Stomach (tissue), 8 donors: ENCODE measurements at regions not wholly inside any gene's neighbourhood (a gene's known extent, or its start where the extent isn't known, plus 50 kb on each side); places are given as distances from the start of the nearest gene placed in this dataset.

Source experiments
- DNase-seq, 2 donors: peaks; one replicate each; pipeline versions ENCODE4 v3.0.0 to v3.0.0-alpha.2; 2013 to 2019
- H3K27ac ChIP-seq, 5 donors: fragments of 200-600 bp in 4 of 5; sonication (generic) in 4 of 5; one replicate each; pipeline ENCODE4 v1.5.1; 2013 to 2019; ENCODE audit warnings: mild to moderate bottlenecking in 1 of 5, moderate library complexity in 1 of 5
- H3K27me3 ChIP-seq, 3 donors: fragments of 200-600 bp; sonication (generic); one replicate each; pipeline ENCODE4 v1.5.1; 2017 to 2019; ENCODE audit warnings: mixed run types in 1 of 3
- H3K36me3 ChIP-seq, 4 donors: fragments of 200-600 bp; sonication (generic); 1 replicate in 3 of 4; 2 replicates in 1 of 4; pipeline ENCODE4 v1.5.1; 2016 to 2019
- H3K4me1 ChIP-seq, 4 donors: fragments of 200-600 bp; sonication (generic); one replicate each; pipeline ENCODE4 v1.5.1; 2016 to 2019
- H3K4me3 ChIP-seq, 4 donors: fragments of 200-600 bp; sonication (generic) in 3 of 4; one replicate each; pipeline ENCODE4 v1.5.1; 2016 to 2019; ENCODE audit warnings: mild to moderate bottlenecking in 1 of 4
- H3K9me3 ChIP-seq, 4 donors: fragments of 200-600 bp; sonication (generic); one replicate each; pipeline ENCODE4 v1.5.1; 2016 to 2019
- EP300 ChIP-seq: sonication (generic); formaldehyde crosslinking; IDR thresholded peaks from one replicate; pipeline ENCODE4 v1.6.1; 2017; ENCODE audit warnings: antibody characterized with exemption
- POLR2A ChIP-seq, 4 donors: fragments of 450-650 bp; IDR thresholded peaks; one replicate each; pipeline ENCODE4 v1.6.1; 2016; ENCODE audit warnings: antibody characterized with exemption in 4 of 4, control low read depth in 2 of 4, mild to moderate bottlenecking in 1 of 4, moderate library complexity in 1 of 4
- POLR2AphosphoS5 ChIP-seq, 3 donors: sonication (generic); formaldehyde crosslinking; IDR thresholded peaks; one replicate each; pipeline ENCODE4 v1.6.1; 2016; ENCODE audit warnings: antibody characterized with exemption in 3 of 3
- WGBS, 5 donors: extraction: QIAGEN DNeasy Blood & Tissue Kit in 3 of 5; methylation state at CpG; one replicate each; pipeline versions ENCODE4 v1.1.5 to v1.1.7; 2013 to 2018; 5-methylcytosine and 5-hydroxymethylcytosine counted together
- intact Hi-C: fragments of 100-400 bp; cut with DNase I; formaldehyde crosslinking; loops from one replicate; pipeline ENCODE4 v1.15.1; 2023; ENCODE audit warnings: low total_unique reads
- TF ChIP-seq, protein P1 (sequence below), 7 experiments: fragments of 450-650 bp in 4 of 7; fragments of 200-600 bp in 3 of 7; sonication (generic) in 3 of 7; IDR thresholded peaks; one replicate each; pipeline ENCODE4 v1.5.1; 2016 to 2019; ENCODE audit warnings: antibody characterized with exemption in 7 of 7, control low read depth in 2 of 7, mild to moderate bottlenecking in 1 of 7
- donor health status: healthy with polysubstance abuse.
- donor health status: Bipolar disorder and iron deficiency.
- donor health status: healthy.

DNA sequence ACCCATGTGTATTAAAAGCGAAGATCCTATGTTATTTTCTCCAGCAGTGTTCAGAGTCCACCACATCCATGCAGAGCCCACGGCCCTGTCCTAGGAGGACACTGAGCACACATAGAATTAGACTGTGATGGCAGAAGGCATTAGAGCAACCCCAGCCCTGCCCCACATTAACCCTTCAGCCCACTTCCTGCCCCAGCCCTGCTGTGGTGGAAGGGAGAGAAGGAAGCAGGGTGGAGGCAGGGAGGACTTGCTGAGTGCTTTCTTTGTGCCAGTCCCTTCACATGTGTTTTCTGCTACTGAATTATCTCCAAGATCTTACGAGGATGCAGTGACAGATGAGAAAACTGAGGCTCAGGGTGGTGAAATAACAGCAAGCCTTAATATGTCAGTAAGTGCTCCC, 339.0 kb downstream of the SMAD2 start:
- WGBS, 5 donors = 54 to 67% (median 56%) methylated on average over 3 of the region's 3 CpGs
- intact Hi-C loops = no loop called here

GRCh38 chr18:47587587-47587986, 336.1 kb upstream of the SKOR2 start:
- peaks cover 0 to 5% (median 0%) of the 10 kb centered on the region in 4 donors for H3K4me1 ChIP-seq
- H3K36me3 ChIP-seq = no peaks in the 10 kb centered on the region
- WGBS, 5 donors = 24 to 41% (median 33%) methylated on average over 2 of the region's 2 CpGs
- TF ChIP-seq POLR2A (IDR thresholded peaks at IDR 0.05) (no peak), POLR2AphosphoS5 (IDR thresholded peaks at IDR 0.05) (peak in 1 of 3 donors; percentile 36)
- no peaks in the 10 kb centered on the region for H3K9me3 ChIP-seq
- peak overlapping the region in 3 of 5 donors; percentile 2 to 66 (median 39) for H3K27ac ChIP-seq
- no peak overlapping the region for H3K4me3 ChIP-seq
- intact Hi-C loops = no loop called here
- H3K27me3 ChIP-seq = peaks cover 0 to 5% (median 0%) of the 10 kb centered on the region in 3 donors
- peak in 1 of 2 donors; percentile 85 for DNase-seq

More for the DNA sequence above, 339.0 kb downstream of the SMAD2 start:
- Histone ChIP-seq H3K4me3 (no peak overlapping the region), H3K9me3 (peaks cover 0 to 14% (median 13%) of the 10 kb centered on the region in 4 donors), H3K27ac (no peak overlapping the region), H3K4me1 (no peaks in the 10 kb centered on the region), H3K27me3 (peaks cover 0 to 18% (median 0%) of the 10 kb centered on the region in 3 donors), H3K36me3 (no peaks in the 10 kb centered on the region)
- TF ChIP-seq, protein P1, sequence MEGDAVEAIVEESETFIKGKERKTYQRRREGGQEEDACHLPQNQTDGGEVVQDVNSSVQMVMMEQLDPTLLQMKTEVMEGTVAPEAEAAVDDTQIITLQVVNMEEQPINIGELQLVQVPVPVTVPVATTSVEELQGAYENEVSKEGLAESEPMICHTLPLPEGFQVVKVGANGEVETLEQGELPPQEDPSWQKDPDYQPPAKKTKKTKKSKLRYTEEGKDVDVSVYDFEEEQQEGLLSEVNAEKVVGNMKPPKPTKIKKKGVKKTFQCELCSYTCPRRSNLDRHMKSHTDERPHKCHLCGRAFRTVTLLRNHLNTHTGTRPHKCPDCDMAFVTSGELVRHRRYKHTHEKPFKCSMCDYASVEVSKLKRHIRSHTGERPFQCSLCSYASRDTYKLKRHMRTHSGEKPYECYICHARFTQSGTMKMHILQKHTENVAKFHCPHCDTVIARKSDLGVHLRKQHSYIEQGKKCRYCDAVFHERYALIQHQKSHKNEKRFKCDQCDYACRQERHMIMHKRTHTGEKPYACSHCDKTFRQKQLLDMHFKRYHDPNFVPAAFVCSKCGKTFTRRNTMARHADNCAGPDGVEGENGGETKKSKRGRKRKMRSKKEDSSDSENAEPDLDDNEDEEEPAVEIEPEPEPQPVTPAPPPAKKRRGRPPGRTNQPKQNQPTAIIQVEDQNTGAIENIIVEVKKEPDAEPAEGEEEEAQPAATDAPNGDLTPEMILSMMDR (IDR thresholded peaks at IDR 0.05) = no peak
- TF ChIP-seq EP300 (no peak), POLR2A (IDR thresholded peaks at IDR 0.05) (no peak), POLR2AphosphoS5 (IDR thresholded peaks at IDR 0.05) (no peak)
- DNase-seq = no peak

DNA sequence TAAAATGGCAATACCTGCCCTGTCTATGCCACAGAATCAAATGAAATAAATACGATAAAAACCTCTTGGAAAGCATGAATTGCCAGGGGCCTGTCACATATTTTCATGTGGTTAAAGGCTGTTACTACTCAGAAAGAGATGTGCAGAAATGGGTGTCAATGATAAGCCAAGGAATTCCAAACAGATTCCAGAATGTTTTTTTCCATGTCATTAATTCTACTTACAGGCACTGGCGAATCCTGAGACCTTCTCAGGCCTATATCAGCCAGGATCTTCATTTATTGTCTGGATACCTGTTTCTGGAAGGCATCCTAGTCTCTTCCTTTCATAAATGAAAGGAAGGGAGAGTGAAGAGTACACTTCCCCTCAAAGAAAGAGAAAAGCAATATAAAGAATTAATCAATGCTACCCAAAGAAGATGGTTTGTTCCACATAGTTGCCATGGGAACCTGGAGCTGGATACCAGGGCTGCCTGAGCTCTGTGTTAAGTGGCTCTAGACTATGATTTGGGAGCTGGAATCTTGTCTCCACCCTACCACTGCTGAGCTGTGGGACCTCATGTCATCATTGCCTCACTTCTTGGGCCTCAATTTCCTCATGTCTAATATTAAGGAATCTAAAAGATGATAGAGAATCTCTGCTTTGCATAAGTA, 335.1 kb upstream of the SKOR2 start:
- H3K9me3 ChIP-seq = no peaks in the 10 kb centered on the region
- H3K27me3 ChIP-seq = no peaks in the 10 kb centered on the region
- H3K27ac ChIP-seq = no peak overlapping the region
- H3K4me1 ChIP-seq = peaks cover 0 to 5% (median 0%) of the 10 kb centered on the region in 4 donors
- intact Hi-C loops = no loop called here
- no peak overlapping the region for H3K4me3 ChIP-seq
- H3K36me3 ChIP-seq = no peaks in the 10 kb centered on the region
- WGBS, 5 donors = 78 to 94% (median 87%) methylated on average over 2 of the region's 2 CpGs
- no peak for DNase-seq
- TF ChIP-seq, protein P1 (IDR thresholded peaks at IDR 0.05) = no peak
- TF ChIP-seq EP300 (no peak), POLR2A (IDR thresholded peaks at IDR 0.05) (no peak), POLR2AphosphoS5 (IDR thresholded peaks at IDR 0.05) (no peak)

DNA sequence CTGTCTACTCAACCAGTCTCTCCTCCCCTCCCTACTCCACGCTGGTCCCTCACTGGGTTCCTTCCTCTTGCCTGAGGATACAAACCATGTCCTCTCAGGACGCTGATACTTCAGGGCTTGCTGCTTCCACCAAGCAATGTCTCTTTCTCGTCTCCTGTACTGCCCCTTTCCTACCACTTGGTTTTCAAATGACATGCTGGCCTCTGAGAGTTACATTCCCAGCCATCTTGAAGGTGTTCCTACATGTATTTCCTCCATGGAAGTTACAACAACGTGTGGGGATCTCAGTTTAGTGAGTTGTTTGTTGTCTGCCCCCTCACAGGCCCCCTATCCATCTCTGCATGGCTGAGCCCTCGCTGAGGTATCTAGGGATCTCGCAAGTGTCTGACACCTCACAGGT, 334.5 kb upstream of the SKOR2 start:
- DNase-seq = no peak
- Histone ChIP-seq H3K27ac (no peak overlapping the region), H3K36me3 (no peaks in the 10 kb centered on the region), H3K4me3 (no peak overlapping the region), H3K9me3 (no peaks in the 10 kb centered on the region), H3K27me3 (no peaks in the 10 kb centered on the region), H3K4me1 (peaks cover 0 to 5% (median 0%) of the 10 kb centered on the region in 4 donors)
- intact Hi-C loops = no loop called here
- TF ChIP-seq, protein P1 (IDR thresholded peaks at IDR 0.05) = no peak
- TF ChIP-seq POLR2AphosphoS5 (IDR thresholded peaks at IDR 0.05) = no peak
- TF ChIP-seq EP300 = no peak
- TF ChIP-seq POLR2A (IDR thresholded peaks at IDR 0.05) = no peak
- 55 to 76% (median 72%) methylated on average over 6 of the region's 6 CpGs for WGBS, 5 donors

DNA sequence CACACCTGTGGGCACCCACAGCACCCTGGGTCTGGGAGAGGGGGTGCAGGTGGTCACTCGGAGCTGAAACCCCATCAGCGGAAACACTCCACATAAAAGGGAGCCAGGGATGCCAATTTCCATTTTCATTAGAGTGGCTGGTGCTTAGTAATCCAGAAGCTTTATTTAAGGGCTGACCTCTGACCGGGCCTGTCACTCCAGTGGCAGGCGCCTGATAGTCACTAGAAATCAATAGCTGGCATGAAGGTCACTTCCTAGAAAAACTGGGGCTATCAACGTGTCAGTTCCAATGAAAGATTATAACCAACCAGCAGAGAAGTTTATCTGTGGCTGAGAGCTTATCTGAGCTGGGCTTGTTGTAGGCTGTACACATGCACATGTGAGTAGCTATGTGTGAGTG, 333.7 kb upstream of the SKOR2 start:
- peaks cover 0 to 3% (median 0%) of the 10 kb centered on the region in 3 donors for H3K27me3 ChIP-seq
- H3K4me3 ChIP-seq = no peak overlapping the region
- no peaks in the 10 kb centered on the region for H3K36me3 ChIP-seq
- peaks cover 0 to 5% (median 0%) of the 10 kb centered on the region in 4 donors for H3K4me1 ChIP-seq
- WGBS, 5 donors = 12 to 35% (median 29%) methylated on average over 5 of the region's 5 CpGs
- TF ChIP-seq POLR2A (IDR thresholded peaks at IDR 0.05) (no peak), POLR2AphosphoS5 (IDR thresholded peaks at IDR 0.05) (no peak), EP300 (no peak)
- TF ChIP-seq, protein P1 (IDR thresholded peaks at IDR 0.05) = no peak
- no peaks in the 10 kb centered on the region for H3K9me3 ChIP-seq
- H3K27ac ChIP-seq = no peak overlapping the region
- intact Hi-C loops = no loop called here
- no peak for DNase-seq
